GM18861 (cell line): ENCODE measurements at regions not wholly inside any gene's neighbourhood (a gene's known extent, or its start where the extent isn't known, plus 50 kb on each side); places are given as distances from the start of the nearest gene placed in this dataset.
A peak's percentile ranks its signal among the peaks of the same experiment; 100 is the strongest.

Experiments used
- ATAC-seq: cut with Tn5 transposase; IDR thresholded peaks from one replicate; pipeline ENCODE4 v1.9.1; 2021; ENCODE audit not compliant: unreplicated experiment

- ATAC-seq = no peak
Measured at GRCh38 chr12:45102818-45103217, 51.9 kb upstream of the DBX2 start.

- ATAC-seq = no peak
Measured at GRCh38 chr12:45105996-45106395, 55.1 kb upstream of the DBX2 start.

DNA sequence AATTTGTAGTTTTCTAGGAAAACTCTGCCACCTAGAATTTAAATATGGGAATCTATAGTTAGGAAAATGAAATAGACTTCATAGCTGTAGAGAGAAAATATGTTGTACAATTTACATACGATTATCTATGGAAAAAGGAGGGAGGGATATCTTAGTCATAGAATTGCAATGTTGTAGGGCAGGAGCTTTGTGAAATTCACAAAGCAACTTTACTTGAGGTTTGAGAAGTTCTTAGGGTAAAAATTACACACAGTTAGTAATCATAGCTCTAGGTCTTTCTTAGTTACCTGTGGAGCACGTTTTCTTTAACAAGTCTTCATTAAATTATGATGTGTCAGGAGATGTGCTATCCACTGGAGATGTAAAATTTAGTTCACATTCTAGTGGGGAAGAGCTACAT lies 61.4 kb upstream of the DBX2 start:
- no peak for ATAC-seq

DNA sequence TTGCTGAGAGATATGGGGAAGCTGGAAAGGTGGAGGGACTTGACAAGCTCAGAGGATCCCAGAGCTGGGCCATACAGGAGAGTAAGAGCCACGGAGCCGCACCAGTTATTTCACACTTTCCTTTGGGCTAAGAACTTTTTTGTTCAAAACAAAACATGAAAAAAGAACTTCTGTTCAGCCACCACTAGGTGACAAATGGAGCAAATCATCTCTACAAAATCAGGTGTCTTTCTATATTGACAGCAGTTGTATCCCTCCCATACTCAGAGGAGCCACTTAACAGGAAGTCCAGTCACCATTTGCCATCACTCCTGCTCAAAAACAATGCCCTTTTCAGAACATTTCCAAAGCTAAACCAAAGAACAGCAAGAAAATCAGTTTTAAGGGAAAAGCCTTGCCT lies 70.3 kb upstream of the DBX2 start:
- no peak for ATAC-seq

DNA sequence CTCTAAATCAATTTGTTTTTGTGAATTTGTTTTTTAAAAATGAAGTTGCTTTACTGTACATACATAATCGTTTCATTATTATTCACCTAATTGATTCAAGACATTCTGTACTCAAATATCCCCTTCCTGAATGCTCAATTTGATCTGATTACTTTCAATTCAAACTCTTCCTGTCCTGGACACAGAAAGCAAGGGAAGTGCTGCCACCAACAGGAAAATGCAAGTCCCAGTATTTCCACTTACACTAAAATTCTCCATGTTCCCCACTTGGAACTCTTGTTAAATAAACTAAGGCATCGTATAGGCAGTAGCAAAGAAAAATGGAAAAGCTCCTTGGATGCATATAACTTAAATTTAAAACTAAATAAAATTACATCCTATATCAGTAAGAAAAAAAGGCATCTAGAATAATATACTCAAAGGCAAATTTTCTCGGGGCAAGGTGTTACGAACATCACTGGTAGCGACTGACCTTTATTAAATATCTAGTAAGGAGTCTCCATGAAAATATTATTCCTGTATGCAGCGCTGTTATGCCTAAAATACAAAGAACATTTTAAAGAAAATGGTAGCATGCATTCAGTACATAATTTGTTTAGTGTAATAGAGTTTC lies 72.0 kb upstream of the DBX2 start:
- no peak for ATAC-seq

DNA sequence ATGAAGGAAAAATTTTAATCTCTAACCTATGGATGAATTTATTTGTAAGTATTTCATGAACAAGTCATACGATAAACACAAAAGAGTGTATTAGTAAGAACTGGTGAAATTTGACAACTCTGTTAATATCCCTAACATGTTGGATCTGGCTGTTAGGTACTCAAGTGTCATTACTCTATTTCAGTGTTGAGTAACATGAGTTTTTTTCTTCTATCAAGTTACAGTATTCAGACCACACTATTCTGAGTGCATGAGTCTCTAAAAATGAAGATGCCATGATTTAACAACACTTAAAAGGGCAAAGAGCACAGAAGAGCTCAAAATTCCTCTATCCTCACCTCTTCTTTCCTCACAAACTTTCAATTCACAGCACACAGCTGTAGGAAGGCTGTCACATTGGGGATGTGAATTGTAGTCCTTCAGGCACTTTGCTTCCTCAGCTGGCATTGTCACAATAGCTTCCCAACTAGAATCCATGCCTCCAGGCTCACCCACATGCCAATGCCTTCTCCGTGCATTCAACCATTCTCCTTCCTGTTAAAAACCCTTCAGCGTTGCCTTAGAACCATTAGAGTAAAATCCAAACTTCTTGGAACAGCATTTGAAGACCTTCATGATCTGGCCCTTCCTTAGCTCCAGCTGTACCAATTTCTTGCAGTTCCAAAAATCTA lies 73.7 kb upstream of the DBX2 start:
- no peak for ATAC-seq

- no peak for ATAC-seq
Measured at GRCh38 chr12:45125997-45126396, 75.1 kb upstream of the DBX2 start.

DNA sequence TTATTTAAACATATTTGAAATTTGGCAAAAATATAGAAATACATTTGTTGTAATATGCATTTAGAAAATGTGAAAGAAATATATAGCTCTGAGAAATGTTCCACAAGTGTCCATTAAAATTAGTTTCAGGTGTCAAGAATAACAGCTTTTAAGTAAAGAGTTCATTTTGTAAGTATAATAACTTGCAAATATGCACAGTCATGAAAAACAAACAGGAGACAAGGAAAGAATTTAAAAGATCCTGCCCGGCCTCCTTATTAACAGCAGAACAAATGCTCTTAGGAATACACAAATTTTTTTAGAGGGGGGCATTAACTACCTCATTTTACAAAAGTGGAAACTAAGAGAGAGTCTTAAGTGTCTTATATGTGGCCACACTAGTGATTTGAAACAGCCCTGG lies 77.7 kb upstream of the DBX2 start:
- ATAC-seq = no peak

DNA sequence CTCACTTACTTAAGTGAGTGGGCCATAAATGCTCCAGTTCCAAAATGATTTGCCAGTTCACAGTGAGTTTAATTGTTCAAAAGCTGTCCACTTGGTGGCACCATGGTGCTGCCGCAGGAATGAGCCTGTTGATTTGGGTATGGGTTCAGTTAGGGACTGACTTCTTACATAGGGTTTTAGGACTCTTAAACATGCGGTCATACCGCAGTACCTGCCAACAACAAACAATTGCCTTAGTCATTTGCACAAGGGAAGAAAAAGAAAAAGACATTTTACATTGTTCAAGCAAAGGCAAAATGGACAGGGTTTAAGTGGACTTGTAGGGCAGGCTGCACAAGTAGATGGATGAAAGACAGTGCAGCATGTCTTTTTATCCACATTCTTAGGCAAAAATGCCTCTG lies 80.0 kb upstream of the DBX2 start:
- peak; percentile 96 for ATAC-seq

GRCh38 chr12:45131506-45131905 lies 80.6 kb upstream of the DBX2 start:
- ATAC-seq = no peak

- no peak for ATAC-seq
Measured at GRCh38 chr12:45138609-45139008, 77.3 kb upstream of the ANO6 start.

DNA sequence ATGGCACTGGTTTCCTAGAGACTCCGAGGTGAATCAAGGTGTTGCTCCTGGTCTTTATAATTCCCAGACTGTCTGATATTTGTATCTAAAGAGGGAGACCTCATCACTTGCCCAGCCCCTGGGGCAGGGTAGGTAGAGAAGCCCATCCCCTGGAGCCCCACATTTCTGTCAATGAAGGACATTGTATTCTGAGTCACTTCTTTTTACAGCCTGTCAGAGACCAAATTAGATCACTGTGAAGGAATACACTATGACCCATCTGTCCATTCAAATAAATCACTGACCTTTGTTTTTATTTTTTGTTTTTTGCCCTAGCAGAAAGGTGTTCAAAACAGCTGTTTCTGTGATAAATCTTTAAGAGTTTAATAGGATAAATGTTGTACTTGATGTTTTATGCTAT lies 67.9 kb upstream of the ANO6 start:
- no peak for ATAC-seq

DNA sequence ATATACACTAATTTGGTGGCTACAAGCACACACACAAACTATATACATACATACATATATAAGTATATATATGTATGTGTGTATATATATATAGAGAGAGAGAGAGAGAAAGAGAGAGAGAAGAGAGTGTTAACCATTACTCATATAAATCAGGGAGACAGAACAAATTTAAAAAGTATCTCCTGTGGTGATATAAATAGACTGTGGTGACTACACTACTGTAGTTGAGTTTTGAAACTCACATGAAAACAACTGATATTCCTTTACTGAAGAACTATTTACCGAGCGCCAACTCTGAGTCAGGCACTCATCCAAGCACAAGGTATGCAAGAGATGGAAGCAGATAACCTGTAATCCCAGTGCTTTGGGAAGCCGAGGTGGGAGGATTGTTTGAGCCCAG lies 67.3 kb upstream of the ANO6 start:
- no peak for ATAC-seq

- no peak for ATAC-seq
Measured at GRCh38 chr12:45165284-45165683, 50.6 kb upstream of the ANO6 start.

GRCh38 chr12:45166056-45166455 lies 49.8 kb upstream of the ANO6 start:
- no peak for ATAC-seq
